SK-N-SH treated with all-trans-retinoic acid at 6 μM for 48 hours (cell line): ENCODE measurements at regions not wholly inside any gene's neighbourhood (a gene's known extent, or its start where the extent isn't known, plus 50 kb on each side); places are given as distances from the start of the nearest gene placed in this dataset.

Experiments used
- CREB5 ChIP-seq: fragments of 250-450 bp; sonication (Bioruptor Pico); IDR thresholded peaks from 2 replicates; pipeline ENCODE4 v1.5.1; 2020; ENCODE audit warnings: low read depth, mild to moderate bottlenecking, moderate library complexity
- CSDC2 ChIP-seq: fragments of 250-450 bp; sonication (Bioruptor Pico); IDR thresholded peaks from 2 replicates; pipeline ENCODE4 v1.5.0; 2020; ENCODE audit warnings: mild to moderate bottlenecking, moderate library complexity
- ESRRG ChIP-seq: fragments of 250-450 bp; sonication (Bioruptor Pico); IDR thresholded peaks from 2 replicates; pipeline ENCODE4 v1.6.1; 2021; ENCODE audit warnings: mild to moderate bottlenecking
- ISL1 ChIP-seq: fragments of 250-450 bp; sonication (Bioruptor Pico); IDR thresholded peaks from 2 replicates; pipeline ENCODE4 v2.1.2; 2022; ENCODE audit warnings: mild to moderate bottlenecking, moderate library complexity
- PATZ1 ChIP-seq: fragments of 250-450 bp; sonication (Bioruptor Pico); IDR thresholded peaks from 2 replicates; pipeline ENCODE4 v1.8.0; 2020; ENCODE audit warnings: mild to moderate bottlenecking, moderate library complexity, borderline replicate concordance
- PPARA ChIP-seq: fragments of 250-450 bp; sonication (Bioruptor Pico); IDR thresholded peaks from 2 replicates; pipeline ENCODE4 v1.5.0; 2020; ENCODE audit warnings: mild to moderate bottlenecking, borderline replicate concordance
- RARB ChIP-seq: fragments of 250-450 bp; sonication (Bioruptor Pico); IDR thresholded peaks from 2 replicates; pipeline ENCODE4 v1.8.0; 2021; ENCODE audit warnings: mild to moderate bottlenecking, moderate library complexity
- TCF4 ChIP-seq: fragments of 250-450 bp; sonication (Bioruptor Pico); IDR thresholded peaks from 2 replicates; pipeline ENCODE4 v1.8.0; 2021; ENCODE audit warnings: mild to moderate bottlenecking, moderate library complexity, borderline replicate concordance
- TOX ChIP-seq: fragments of 250-450 bp; sonication (Bioruptor Pico); IDR thresholded peaks from 2 replicates; pipeline ENCODE4 v1.8.0; 2021; ENCODE audit warnings: mild to moderate bottlenecking, moderate library complexity, borderline replicate concordance
- TSHZ2 ChIP-seq: fragments of 250-450 bp; sonication (Bioruptor Pico); IDR thresholded peaks from 2 replicates; pipeline ENCODE4 v1.5.0; 2020; ENCODE audit warnings: mild to moderate bottlenecking, moderate library complexity
- ZFP3 ChIP-seq: fragments of 250-450 bp; sonication (Bioruptor Pico); IDR thresholded peaks from 2 replicates; pipeline ENCODE4 v1.5.0; 2020; ENCODE audit warnings: mild to moderate bottlenecking, moderate library complexity
- ZNF8 ChIP-seq: fragments of 450-650 bp; formaldehyde crosslinking; IDR thresholded peaks from 2 replicates; pipeline ENCODE4 v1.5.0; 2020; ENCODE audit warnings: mild to moderate bottlenecking, moderate library complexity

GRCh38 chrX:39564751-39565150 lies 533.0 kb downstream of the BCOR start:
- TF ChIP-seq ZNF8: no peak
- no peak for TF ChIP-seq ISL1
- no peak for TF ChIP-seq PATZ1
- TF ChIP-seq CREB5 (CRISPR knock-in tag): no peak
- no peak for TF ChIP-seq ESRRG
- TF ChIP-seq TCF4 (CRISPR knock-in tag): no peak
- no peak for TF ChIP-seq PPARA (CRISPR knock-in tag)
- no peak for TF ChIP-seq RARB (CRISPR knock-in tag)
- TF ChIP-seq TOX (CRISPR knock-in tag): no peak
- TF ChIP-seq ZFP3: no peak
- TF ChIP-seq TSHZ2: no peak
- TF ChIP-seq CSDC2 (CRISPR knock-in tag): no peak
